ES-I3 (cell line): ENCODE measurements at regions not wholly inside any gene's neighbourhood (a gene's known extent, or its start where the extent isn't known, plus 50 kb on each side); places are given as distances from the start of the nearest gene placed in this dataset.
"Not testable (repeated sequence)": the region's sequence is repeated elsewhere in the genome, so short reads cannot be mapped to it uniquely, and the experiment has no call there.

Source experiments
- H3K36me3 ChIP-seq: 2 replicates; pipeline ENCODE4 v1.6.1; 2013; ENCODE audit warnings: mild to moderate bottlenecking, low read length, control low read depth, moderate library complexity; ENCODE audit not compliant: insufficient read depth
- H3K4me1 ChIP-seq: 2 replicates; pipeline ENCODE4 v1.6.1; 2013; ENCODE audit warnings: mild to moderate bottlenecking, control low read depth, low read length; ENCODE audit not compliant: insufficient read depth
- H3K9ac ChIP-seq: 2 replicates; pipeline ENCODE4 v1.6.1; 2013; ENCODE audit warnings: low read depth, mild to moderate bottlenecking, low read length, moderate library complexity
- H3K9me3 ChIP-seq: 2 replicates; pipeline ENCODE4 v1.6.1; 2013; ENCODE audit warnings: mild to moderate bottlenecking, low read length, moderate library complexity; ENCODE audit not compliant: control insufficient read depth, insufficient read depth

DNA sequence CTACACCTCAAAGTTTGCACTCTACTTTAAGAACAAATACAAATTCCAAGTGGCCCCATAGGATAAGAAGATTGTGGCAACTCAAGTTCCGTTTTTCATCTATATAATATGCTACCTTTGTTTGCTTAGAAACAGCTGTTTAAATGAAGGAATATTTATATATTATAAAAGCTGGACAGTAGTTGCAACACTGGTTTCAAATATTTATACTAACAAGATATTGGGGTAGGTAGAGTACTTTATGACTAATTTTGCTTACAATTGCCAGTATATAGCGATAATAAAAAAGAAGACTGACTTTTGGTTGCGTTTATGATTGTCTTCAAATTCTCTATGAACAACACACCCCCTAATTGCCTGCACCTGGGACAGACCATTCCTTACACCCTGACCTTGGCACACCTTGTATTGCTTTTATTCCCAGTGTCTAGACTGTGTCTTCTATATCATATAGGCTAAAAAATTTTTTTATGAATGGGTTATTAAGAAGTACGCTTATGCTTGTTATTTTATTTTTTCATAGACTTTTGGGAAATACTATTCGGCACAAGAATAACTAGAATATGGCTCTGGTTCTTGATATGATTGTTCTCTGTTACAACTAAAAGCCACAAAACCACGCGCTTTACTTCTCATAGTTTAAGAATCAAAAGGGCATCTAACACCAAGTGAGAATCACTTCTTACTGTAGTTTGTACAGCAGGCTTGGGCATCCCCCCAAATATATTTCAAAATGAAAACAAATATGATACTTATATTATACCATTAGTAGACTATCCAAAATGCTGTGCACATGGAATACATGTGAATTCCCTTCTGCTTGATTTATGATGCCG is 455.4 kb upstream of the DCN start:
- no peak overlapping the region for H3K9ac ChIP-seq
- no peaks in the 10 kb centered on the region for H3K4me1 ChIP-seq
- no peaks in the 10 kb centered on the region for H3K9me3 ChIP-seq
- no peaks in the 10 kb centered on the region for H3K36me3 ChIP-seq

DNA sequence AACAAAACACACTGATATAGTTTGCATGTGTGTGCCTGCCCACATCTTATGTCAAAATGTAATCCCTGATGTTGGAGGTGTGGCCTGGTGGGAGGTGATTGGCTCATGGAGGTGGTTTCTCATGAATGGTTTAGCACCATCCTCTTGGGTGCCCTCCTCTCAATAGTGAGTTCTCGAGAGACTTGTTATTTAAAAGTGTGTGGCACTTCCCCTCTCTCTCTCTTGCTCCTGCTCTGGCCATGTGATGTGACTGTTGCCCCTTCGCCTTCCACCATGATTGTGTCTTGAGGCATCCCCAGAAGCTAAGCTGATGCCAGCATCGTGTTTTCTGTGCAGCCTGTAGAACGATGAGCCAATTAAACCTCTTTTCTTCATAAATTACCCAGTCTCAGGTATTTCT is 454.1 kb upstream of the DCN start:
- H3K4me1 ChIP-seq: no peaks in the 10 kb centered on the region
- H3K36me3 ChIP-seq: no peaks in the 10 kb centered on the region
- no peaks in the 10 kb centered on the region for H3K9me3 ChIP-seq
- no peak overlapping the region for H3K9ac ChIP-seq

DNA sequence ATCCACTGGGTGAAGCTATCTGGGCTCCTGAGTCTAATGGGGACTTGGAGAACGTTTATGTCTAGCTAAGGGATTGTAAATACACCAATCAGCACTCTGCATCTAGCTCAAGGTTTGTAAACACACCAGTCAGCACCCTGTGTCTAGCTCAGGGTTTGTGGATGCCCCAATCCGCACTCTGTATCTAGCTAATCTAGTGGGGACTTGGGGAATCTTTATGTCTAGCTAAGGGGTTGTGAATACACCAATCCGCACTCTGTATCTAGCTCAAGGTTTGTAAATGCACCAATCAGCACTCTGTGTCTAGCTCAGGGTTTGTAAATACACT is 451.7 kb upstream of the DCN start:
- H3K9ac ChIP-seq, H3K36me3 ChIP-seq, H3K9me3 ChIP-seq, H3K4me1 ChIP-seq: not testable (repeated sequence)

DNA sequence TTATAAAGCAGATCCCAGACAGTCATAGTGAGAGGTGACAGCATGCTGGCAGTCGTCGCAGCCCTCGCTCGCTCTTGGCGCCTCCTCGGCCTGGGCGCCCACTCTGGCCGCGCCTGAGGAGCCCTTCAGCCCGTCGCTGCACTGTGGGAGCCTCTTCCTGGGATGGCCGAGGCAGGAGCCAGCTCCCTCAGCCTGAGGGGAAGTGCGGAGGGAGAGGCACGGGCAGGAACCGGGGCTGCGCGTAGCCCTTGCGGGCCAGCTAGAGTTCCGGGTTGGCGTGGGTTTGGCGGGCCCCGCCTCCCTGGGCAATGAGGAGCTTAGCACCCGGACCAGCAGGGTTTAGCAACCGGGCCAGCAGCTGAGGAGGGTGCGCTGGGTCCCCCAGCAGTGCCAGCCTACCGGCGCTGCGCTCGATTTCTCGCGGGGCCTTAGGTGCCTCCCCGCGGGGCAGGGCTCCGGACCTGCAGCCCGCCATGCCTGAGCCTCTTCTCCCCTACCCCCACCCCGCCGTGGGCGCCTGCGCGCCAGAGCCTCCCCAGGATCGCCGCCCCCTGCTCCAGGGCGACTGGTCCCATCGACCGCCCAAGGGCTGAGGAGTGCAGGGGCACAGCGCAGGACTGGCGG is 451.2 kb upstream of the DCN start:
- H3K36me3 ChIP-seq: no peaks in the 10 kb centered on the region
- H3K9me3 ChIP-seq: no peaks in the 10 kb centered on the region
- H3K9ac ChIP-seq: no peak overlapping the region
- H3K4me1 ChIP-seq: no peaks in the 10 kb centered on the region

DNA sequence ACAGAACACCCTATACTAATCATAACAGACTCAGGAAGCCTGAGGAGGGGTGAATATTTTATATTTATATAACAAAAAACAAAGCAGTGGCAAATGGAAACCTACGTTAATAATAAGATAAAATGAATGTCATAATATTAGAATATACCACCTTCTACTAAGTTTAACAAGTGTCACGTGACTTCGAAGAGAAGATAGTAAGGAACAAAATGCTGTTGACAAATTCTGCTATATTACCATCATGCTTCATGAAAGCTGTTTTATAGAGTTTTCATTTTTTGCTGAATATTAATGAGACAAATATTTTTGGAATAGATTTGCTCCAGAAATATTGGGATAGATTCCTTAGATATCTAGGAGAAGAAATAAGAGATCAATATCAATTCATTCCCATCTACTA is 450.6 kb upstream of the DCN start:
- no peaks in the 10 kb centered on the region for H3K4me1 ChIP-seq
- H3K36me3 ChIP-seq: no peaks in the 10 kb centered on the region
- no peak overlapping the region for H3K9ac ChIP-seq
- no peaks in the 10 kb centered on the region for H3K9me3 ChIP-seq

DNA sequence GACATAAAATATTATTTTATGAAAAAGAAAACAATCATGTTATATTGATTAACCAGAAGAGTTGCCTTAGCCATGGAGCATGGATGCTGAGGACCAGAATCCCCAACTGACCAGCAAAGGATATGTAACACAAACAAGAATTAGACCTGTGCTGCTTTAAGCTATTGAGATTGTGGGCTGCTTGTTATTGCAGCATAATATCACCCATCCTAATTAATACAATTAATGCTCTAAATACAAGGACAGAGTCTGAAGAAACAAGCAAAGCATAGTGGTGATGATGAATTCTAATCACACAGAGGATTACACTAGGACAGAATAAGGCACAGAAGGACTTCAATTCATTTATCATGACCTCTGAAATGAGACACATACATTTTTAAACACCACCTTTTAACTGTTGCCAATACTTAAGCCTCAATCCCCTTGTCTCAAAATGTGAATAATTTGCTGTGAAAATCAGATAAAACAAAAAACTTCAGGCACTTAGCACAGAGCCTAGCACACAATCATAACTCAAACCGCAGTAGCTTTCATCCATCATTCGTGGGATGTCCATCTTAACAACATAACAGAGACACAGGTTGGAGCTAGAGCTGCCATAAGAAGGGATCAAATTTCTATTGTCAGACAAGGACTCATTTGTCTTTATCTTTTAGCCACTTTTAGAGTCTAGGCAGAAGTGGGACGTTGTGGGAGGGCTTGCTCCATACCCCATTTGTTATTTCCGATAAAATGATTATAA is 449.6 kb upstream of the DCN start:
- Histone ChIP-seq H3K9me3 (no peaks in the 10 kb centered on the region), H3K4me1 (no peaks in the 10 kb centered on the region), H3K36me3 (no peaks in the 10 kb centered on the region), H3K9ac (no peak overlapping the region)

DNA sequence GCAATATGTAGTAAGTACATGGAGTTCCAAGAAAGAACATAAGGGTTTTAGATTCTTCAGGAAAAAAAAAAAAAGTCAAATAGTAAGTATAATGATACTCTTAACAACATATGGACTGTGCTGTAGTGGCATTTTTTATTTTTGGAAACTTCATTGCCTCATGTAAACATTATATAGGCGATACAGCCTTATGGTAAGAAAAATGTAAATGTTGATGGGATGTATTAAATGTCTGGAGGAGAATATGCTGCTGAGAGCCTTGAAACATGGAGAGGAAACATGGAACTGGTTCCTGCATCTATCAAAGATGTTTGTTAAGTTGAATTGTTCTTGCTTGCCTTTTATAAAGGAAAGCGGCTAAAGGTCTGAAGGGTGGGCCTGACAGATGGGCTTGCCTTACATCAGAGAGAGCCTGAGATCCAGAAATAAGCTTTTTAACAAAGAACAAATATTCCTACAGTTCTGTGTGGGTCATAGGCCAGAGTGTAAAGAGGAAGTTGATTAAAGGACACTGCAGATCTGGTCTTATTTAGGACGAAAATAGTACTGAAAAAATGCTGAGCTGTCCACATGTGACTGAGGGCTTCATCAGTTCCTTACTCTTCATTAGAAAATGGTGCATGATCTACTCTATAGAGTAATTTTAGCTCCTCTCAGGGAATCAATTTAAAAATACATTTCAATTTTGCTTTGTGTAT is 448.1 kb upstream of the DCN start:
- Histone ChIP-seq H3K9me3 (no peaks in the 10 kb centered on the region), H3K36me3 (no peaks in the 10 kb centered on the region), H3K9ac (no peak overlapping the region), H3K4me1 (no peaks in the 10 kb centered on the region)

DNA sequence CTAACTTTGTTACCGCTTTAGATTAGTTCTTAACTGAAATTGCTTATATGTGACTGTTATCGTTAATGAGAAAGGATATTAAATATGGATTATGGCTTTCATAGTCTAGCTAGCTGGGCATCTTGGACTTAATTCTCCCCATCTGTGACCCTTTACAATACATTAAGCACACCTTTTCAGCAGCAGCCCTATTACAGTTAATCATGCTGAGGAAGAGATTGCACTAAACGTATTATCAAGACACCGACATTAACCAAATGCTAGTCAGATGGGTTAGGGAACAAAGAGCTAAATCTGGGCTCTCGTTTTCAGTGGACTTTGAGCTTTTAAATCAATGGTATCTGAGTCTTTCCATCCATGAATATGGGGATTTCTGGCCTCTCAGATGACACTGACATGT is 447.5 kb upstream of the DCN start:
- H3K4me1 ChIP-seq: no peaks in the 10 kb centered on the region
- no peak overlapping the region for H3K9ac ChIP-seq
- no peaks in the 10 kb centered on the region for H3K9me3 ChIP-seq
- H3K36me3 ChIP-seq: no peaks in the 10 kb centered on the region

DNA sequence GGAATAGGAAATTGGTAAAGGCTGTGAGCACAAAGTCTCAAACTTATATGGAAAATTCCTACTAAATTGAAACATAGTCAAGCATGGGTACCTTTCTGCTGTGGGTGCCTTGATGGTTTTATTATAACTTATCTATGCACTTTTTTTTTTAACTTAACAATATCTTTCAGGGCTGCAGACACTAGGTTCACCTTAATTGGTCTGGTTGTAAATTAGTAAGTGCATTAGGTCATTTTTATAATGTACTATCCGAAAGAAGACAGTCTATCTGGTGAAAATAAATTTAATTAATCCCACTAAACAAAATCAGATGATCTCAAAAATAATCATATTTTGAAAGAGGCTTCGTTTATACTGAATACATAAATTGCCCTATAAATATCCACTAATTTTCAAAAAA is 446.8 kb upstream of the DCN start:
- H3K9me3 ChIP-seq: no peaks in the 10 kb centered on the region
- no peaks in the 10 kb centered on the region for H3K36me3 ChIP-seq
- H3K4me1 ChIP-seq: no peaks in the 10 kb centered on the region
- no peak overlapping the region for H3K9ac ChIP-seq

DNA sequence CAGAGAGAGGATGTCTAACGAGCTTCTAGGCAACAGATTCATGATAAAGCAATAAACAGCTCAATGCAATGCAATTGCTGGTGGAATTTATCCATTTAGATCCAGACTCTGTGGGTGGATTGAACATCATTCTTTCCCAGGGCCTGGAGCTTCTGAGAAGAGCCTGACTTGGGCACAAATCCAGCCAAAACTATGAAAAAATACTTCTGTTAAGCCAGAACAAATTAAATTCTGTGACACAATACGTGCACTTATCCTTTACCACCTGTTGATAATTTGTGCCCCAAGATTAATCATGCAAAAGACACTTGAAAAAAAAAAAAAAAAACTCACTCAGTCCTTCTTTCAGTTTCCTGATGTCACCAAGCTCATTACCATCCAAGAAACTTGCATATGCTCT is 446.0 kb upstream of the DCN start:
- Histone ChIP-seq H3K4me1 (no peaks in the 10 kb centered on the region), H3K9me3 (no peaks in the 10 kb centered on the region), H3K36me3 (no peaks in the 10 kb centered on the region), H3K9ac (no peak overlapping the region)

DNA sequence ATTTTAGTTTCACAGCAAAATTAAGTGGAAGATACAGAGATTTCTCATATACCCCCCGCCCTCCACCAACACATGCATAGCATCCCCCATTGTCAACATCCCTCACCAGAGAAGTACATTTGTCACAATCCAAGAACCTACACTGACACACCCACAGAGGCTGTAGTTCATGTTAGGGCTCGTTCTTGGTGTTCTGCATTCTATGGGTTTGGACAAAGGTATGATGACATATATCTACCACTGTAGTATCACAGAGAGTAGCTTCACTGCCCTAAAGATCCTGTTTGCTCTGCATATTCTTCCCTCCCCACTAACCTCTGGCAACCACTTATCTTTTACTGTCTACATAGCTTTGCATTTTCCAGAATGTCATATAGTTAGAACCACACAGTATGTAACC is 444.6 kb upstream of the DCN start:
- Histone ChIP-seq H3K36me3 (no peaks in the 10 kb centered on the region), H3K9me3 (no peaks in the 10 kb centered on the region), H3K4me1 (no peaks in the 10 kb centered on the region), H3K9ac (no peak overlapping the region)

DNA sequence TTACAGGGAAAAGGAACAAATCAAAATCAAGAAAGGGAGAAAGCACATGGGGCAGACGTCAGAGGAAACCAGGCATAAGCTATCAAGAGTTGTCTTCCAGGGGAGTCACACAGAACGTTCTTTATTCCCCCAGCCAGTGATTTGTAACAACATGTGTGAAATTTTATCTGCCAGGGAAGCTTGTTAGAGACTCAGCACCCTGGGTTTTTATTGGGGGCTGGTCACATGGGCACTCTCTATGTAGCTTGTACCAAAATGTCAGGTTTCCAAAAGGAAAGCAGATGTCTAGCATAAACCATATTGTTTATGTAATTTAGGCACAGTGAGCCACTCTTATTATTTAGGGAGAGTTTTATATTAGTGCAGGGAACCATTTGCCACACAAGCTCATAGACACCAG is 440.4 kb upstream of the DCN start:
- H3K4me1 ChIP-seq: no peaks in the 10 kb centered on the region
- H3K36me3 ChIP-seq: no peaks in the 10 kb centered on the region
- no peaks in the 10 kb centered on the region for H3K9me3 ChIP-seq
- no peak overlapping the region for H3K9ac ChIP-seq

DNA sequence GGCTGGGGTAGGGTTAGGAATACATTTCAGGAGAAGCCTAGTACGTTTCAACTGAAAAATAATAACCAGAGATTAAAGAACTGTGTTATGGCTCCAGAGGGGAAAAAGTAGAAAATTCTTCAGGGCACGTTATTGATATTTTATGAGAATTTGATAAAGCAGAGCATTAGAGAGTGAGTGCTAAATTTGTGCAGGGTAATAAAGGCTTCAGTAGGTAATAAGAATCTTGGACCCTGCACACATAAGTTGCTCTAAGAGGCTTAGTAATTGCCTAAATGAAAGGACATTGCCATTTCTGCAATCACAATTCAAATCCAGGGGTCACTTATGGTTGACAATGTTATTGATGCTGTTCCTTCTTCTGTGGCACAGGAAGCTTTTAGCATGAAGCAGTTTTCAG is 439.4 kb upstream of the DCN start:
- no peaks in the 10 kb centered on the region for H3K4me1 ChIP-seq
- H3K36me3 ChIP-seq: no peaks in the 10 kb centered on the region
- no peaks in the 10 kb centered on the region for H3K9me3 ChIP-seq
- H3K9ac ChIP-seq: no peak overlapping the region

DNA sequence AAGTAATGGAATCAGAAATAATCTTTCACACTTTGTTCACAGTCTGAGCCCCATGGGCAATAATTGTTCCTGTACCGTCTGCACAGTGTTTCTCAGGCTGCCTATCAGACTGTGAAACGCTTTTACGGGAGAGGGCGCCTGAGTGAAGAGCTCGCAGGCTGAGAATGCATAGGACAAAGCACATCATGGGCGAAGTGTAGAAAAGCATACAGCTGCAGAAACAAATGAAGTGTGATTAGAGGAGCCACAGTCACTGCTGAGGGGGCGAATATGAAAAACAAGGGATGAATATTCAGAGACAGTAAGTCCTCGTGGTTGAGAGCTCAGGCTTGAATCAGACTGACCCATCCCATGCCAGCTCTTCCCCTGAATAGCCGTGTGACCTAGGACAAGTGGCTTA is 438.4 kb upstream of the DCN start:
- H3K9ac ChIP-seq: no peak overlapping the region
- H3K9me3 ChIP-seq: no peaks in the 10 kb centered on the region
- H3K36me3 ChIP-seq: no peaks in the 10 kb centered on the region
- H3K4me1 ChIP-seq: no peaks in the 10 kb centered on the region
